DMS53 treated with DMSO at 0.1 percent for 48 hours (cell line): ENCODE measurements at regions not wholly inside any gene's neighbourhood (a gene's known extent, or its start where the extent isn't known, plus 50 kb on each side); places are given as distances from the start of the nearest gene placed in this dataset.

Experiments used
- DNase-seq: peaks from one replicate; lab custom pipeline; 2025; ENCODE audit not compliant: unreplicated experiment; lab: John Stamatoyannopoulos, UW

DNA sequence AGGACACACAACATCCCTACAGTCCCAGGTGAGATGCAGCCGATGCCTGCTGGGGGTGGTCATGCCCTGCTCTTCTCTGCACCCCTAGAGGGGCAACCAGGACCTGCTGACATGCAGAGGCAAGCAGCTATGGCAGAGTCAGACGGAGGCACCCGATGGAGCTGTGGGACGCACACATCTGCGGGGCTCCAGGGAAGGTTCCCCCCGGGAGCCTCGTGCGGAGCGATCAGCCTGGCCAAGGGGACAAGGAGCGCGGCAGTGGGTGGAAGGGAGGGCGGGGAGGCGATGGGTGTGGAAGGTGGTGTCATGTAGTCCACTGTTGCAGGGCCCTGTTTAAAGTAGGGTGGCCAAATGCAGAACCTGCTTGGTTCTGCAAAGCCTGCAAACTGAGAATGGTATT is 143.0 kb upstream of the AJAP1 start:
- DNase-seq: no peak

DNA sequence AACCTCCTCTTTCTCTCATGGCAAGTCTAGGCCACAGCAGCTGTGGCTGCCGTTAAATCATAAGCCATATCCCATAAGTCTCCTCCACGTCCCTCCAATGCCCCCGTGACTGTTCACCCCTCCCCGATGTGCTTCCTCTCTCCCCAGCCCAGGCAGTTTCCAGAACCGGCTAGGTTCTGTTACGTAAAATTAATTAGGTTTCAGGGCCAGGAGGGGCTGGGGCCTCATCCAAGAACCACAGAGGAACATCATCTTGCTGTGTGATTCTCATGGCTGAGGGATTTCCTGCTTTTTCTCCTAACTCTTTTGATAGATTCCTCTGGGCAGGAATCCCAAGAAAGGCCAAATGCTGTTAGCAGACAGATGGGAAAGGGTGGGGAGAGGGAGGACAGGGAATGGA is 141.8 kb upstream of the AJAP1 start:
- DNase-seq: no peak

DNA sequence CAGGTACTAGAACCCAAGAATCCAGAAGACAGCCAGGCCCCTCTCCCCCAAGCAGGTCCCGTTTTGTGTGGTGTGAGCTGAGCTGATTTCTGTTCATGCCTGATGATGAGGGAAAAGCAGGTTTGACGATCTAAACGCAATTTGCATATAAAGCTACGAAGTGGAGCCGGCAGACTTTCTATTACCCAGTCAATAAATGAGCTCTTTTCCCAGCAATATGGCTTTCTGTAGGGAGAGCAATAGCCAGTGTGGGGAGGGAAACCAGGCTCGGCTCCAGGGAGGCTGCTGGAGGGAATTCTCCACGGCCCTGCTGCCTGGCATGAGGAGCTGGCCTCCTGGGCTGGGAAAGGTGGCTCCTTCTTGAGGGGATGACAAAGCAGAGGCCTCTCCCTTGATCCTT is 140.7 kb upstream of the AJAP1 start:
- DNase-seq: no peak

DNA sequence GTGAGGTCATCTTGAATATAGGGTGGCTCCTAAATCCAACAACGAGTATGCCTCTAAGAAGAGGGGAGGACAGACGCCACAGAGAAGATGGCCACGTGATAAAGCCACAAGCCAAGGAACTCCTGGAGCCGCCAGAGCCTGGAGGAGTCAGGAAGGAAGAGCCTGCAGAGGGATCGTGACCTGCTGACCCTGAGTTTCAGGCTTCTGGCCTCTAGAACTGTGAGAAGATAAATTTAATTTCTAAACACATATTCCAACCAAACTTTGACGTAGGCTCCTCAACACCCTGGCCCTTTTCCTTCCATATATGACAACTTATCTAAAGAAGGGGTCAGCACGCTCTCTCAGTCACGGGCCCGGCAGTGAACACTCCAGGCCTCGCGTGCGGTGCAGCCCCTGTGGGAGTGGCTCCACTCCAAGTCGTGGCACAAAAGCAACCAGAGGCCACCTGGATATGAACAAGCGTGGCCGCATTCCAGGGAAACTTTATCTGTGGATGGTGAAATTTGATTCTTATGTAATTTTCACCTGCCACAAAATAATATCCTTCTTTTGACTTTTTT is 138.6 kb upstream of the AJAP1 start:
- no peak for DNase-seq

DNA sequence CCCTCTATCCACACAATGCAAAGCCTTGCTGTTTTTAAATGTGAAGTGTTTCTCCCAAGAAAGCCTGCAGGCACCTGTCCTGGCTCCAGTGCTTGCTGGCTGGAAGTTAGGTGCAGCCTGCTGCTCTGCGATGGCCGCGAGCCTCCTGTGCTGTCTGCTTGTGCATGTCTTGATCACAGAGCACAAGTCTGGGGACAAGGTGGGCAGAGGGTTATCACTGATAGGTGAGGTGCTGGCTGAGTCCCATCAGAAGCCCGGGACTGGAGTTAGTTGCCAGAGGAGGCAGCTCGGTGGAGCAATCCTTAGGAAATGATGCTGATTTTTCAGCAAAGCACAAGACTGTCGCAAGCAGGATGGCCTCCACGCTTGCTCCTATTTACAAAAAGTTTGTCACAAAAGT is 137.8 kb upstream of the AJAP1 start:
- no peak for DNase-seq

DNA sequence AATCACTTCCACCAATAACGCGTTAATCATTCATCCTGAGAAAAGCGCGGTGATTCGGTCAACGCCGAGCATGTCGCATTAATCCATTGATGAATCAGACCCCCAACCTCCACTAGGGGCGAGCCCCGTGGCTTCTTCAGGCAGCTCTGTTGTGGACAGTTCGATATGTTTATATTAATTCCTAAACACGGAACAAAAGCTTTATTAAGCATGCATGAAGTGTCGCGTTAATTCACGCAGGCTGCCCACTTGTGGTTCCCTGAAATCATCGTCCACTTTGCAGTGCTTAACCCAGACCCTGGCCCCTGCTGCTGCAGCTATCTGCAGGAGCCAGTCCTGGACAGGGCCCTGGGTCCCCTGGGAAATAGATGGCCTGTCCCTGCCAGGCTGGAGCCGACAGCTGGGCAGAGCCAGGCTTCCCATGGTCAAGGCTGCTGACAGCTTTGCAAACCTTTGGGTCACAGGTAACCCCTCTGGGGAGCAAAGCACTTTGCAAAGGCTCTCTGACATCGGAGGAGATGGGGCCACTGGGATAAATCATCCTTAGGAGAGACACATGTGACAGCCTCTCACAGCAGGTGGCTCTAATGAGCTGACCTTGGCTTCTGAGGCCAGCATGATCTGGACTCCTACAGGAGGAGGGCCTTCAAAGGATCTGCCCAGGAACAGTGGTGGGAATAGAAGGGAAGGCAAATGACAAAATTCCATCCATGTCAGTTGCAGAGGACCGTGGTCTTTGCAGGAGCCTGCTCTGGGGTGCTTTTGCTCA is 137.0 kb upstream of the AJAP1 start:
- DNase-seq: no peak

DNA sequence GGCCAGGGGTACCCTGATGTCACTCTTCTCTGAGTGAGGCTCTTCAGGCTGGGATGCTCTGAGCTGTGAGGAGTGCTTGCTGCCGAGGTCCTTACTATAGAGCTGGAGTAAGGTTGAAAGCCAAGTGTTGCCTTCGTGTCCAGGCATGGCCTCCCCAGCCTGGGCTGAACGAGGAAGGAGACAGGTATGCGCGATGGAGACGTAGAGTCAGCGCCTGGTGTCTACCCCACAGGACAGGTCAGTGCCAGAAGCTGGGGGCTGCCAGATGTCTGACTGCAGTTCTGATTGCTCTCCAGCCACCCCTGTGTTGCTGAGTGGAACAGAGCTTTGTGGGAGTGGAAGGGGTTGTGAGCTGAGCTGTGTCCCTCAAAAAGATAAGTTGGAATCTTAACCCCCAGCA is 135.8 kb upstream of the AJAP1 start:
- DNase-seq: no peak

DNA sequence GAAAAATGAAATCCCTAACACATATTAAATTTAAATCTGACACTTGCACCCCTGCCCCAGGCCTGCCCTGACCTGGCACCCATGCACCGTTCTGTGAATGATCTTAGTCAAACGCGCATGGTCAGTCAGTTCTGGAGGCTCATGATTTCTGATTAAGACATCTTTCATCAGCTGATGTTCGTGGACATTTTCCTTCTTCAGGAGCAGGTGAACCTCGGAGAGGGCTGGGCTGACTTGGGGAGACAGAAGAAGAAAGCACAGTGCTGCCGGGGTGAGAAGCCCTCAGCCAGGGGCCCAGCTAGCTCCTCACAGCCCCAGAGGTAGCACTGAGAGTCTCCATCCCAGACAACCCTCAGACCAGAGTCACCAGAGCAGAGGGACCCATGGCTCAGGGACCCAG is 134.5 kb upstream of the AJAP1 start:
- DNase-seq: no peak

DNA sequence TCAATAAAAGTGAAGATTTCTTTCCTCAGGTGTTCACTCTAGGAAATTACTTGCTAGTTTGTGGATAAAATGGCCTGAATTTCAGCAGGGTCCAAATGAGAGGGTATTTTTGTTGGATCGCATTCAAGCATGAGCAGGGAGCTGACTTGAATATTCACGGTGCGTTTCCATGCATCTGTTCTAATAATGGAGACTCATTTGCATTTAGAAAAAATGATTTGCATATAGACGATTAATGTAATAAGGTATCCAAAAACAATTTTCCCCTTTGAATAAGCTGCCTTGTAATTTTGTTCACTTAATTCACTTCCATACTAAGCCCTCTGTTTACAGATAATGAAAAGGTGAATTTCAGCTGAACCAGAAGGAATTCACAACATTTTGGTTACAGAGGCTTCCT is 130.9 kb upstream of the AJAP1 start:
- no peak for DNase-seq

DNA sequence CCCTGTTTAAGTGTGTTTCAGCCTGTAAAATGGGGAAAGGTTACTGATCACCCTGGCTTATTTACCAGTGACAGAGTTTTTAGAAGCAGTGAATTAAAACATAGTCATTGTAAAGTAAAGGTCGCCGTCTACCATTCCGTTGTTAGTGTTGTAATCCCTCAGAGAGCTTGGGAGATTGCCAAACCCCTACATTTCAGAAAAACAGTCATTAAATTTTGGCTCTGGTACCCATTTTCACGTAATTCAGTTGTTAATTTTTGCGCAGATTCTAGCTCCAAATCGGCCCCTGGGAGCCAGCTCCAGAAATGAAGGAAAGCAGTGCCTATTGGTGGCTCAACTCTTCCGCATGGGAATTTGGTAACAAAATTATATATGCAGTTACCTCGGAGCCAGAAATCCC is 127.7 kb upstream of the AJAP1 start:
- DNase-seq: no peak

DNA sequence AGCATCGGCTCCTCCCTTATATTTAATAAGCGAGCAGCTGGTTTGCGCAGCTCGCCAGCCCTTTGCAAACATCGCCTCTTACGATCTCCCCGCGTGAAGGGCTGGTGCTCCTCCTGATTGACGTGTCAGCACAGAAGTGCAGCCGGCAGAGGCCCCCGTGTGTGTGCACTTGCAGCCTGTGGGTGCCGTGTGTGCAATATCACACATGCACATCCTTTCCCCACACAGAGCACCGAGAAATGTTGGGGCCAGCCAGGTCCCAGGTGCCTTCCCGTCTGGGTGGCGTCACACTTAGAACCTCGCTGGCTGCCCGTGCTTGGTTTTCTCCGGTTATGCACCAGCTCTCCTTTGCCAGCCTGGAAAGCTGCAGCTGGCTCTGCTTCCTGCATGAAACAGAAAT is 126.6 kb upstream of the AJAP1 start:
- DNase-seq: no peak

DNA sequence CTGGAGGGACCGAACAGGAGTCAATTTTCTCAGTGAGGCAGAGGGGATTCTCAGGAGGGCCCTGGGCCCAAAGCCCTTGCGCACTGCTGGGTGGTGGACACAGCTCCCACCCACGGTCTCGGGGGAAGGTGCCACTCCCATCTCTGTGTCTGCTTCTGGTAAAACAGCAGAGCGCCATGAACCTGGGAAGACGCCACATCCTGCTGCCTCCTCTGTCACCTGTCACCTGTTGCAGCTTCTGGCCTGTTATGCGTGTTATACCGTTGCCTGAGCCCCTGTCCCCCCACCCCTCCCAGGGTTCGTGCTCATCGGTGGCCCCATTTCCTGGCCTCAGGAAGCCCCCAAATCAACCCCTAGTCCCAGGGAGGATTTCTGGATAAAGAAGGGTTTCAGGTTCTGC is 125.8 kb upstream of the AJAP1 start:
- no peak for DNase-seq

DNA sequence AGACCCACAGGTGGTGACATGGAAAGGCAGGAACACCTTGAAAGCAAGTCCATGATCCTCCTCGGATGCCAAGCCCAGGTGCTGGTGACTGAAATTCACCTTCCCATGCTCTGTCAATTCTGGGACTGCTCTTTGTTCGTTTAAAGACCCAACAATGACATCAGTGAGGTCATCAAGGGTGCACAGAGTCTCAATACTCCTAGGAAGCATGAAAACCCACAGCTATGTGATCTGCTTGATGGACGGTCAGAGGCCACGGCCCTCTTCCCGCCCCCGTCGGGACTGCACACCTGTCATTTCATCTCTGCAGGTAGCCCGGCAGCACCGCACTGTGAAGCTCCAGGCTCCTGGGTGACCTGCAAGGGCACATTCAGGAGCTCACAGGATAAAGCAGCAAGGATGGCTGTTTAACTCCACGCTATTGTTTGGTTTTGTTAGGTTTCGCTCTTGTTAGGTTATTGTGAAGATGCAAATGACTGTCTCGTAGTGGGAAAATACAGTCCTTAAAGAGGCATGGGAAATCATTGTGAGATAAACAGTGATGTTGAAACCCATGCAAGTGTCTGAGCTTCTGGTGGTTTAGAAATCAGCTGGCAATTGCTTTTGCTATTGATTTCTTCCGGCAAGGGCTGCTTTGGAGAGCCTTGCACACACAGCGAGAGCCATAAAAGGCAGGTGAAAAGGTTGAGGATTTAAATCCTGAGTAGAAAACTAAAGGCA is 124.8 kb upstream of the AJAP1 start:
- no peak for DNase-seq

DNA sequence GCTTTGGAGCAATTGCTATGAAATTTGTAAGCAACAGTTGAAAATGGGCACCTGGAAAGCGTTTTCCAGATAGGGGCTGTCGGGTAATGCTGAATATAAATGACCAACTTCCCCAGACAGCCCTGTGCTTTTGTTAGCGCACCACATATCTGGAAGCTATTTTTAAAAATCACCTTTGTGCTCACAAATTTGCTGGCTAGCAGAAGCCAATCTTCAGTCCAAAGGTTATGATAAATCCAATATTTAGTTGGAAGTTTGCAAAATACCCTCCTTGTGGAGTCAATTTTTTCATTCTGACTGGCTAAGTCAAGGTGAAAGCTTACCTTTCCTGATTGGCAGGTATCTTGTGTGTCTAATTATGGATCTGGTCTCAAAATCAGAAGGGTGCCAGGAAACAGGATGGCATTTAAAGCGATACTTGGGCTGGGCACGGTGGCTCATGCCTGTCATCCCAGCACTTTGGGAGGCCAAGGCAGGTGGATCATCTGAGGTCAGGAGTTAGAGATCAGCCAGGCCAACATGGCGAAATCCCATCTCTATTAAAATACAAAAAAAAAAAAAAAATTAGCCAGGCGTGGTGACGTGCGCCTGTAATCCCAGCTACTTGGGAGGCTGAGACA is 124.1 kb upstream of the AJAP1 start:
- DNase-seq: no peak

DNA sequence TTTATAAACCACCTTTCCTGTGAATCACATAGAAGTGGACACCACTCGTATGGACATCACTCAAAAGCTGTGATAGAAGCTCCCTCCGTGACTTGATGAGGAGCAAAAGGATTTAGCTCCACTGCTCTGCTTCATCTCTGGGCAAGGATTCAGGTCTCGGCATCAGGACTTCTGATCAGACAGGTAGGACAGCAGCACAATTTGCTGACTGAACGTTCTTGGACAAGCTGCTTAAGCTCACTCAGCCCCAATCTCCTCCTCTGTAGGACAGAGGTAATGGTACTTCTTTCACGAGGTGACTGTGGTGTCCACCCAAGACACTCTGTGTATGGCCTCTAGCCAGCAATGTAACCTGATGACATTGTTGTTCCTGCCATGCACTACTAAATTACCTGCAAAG is 122.6 kb upstream of the AJAP1 start:
- DNase-seq: no peak

DNA sequence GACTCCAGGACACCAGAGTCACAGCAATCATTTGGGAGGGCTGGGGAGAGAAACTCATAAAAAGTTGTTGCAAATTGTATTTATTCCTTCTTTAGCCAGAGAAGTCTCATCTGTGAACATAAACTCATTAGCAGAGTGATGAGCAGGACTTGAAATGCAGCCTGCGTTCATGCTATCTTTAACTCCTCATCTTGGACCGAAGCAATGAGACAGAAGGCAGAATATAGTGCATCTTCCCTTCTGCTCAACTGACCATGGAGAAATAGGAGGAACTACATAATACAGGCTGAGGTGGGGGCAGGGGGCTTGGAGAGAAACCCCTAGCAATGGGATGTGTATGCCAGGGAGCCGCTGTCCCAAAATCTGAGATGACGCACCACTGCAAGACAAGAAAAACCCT is 121.8 kb upstream of the AJAP1 start:
- no peak for DNase-seq

DNA sequence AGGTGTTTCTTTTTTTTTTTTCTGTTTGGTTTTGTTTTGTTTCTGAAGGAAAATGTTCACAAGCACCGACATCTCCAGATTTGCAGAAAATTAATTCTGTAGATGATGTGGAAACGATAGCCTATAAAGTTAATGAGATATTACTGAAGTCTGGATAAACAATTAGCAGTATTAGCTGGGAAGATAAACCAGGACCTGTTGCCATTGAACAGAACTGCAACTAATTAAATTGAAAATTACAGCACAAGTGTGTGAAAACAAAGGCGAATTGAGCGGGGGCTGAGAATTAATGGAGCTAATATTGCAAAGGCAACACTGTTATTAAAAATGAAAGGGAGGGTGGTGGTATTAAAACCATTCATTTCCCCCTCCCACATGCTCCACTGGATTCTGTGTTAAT is 107.5 kb upstream of the AJAP1 start:
- no peak for DNase-seq

DNA sequence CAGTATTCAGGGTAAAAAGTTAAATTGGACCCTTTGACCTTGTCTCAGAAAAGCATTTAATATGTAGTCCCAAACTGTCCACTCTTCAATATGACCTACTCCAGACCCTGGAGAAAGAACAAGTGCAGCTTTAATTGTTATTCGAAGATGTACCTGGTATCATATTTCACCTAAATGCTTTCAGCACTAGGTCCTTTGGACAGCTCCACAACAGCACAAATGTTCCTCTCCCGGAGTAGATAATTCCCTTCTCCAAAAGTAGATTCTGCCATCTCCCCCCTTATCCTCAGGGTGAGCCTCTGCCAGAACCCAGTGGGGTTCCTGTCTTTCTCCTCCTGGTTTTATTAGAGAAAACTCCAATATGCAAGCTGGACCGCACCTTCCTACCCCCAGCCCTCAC is 104.5 kb upstream of the AJAP1 start:
- DNase-seq: no peak

DNA sequence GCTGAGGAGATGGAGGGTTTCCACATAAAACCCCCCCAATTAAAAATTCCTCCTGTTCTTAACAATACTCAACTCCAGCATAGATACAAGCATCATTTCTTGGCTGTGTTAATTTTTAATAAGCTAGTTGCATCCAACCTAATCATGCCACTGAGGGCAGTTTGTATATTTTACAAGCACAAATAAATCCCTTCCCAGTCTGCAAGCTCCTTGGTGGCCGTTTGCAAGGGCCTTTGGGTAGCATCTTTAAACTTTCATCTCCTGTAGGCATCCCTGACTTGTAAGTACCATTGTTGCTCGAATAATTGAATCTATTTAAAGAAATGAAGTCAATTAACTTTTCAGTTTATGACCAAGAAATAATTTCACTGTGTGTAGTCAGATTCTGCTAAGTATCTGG is 103.5 kb upstream of the AJAP1 start:
- DNase-seq: no peak

DNA sequence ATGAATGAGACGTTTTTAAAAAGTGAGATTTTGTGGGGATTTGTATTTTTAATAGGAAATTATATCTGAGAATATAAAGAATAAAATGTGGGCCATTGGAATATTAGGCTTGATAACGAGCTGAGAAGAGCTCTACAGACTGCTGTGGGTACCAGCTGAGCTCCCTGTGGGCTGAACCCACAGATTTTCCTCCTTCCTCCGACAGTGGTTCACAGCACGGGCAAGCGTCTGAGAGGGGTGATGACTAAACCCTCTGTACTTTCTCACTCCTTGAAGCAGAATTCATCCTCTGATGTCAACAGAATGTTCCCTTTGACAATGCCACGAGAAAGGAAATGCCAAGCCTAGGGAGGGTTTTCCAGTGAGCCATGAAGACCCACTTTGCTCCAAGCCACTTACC is 102.7 kb upstream of the AJAP1 start:
- DNase-seq: no peak

DNA sequence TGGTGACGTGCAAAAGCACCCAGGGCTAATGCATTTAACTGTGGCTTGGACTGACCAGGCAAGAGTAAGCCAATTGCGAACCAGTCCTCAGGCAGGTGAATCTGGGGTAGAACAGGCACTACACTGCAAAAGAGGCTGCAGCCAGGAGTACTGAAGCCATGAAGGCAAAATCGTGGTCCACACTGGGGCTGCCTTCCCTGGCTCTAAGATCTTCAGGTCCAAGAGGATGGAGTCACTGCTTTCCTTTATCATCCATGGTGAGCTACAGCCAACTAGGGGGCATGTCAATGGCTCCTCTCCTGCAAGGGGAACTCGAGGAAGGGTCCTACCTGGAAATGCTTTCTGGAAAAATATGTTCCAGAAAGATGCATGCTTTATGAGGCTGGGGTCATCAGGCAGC is 100.6 kb upstream of the AJAP1 start:
- DNase-seq: no peak

DNA sequence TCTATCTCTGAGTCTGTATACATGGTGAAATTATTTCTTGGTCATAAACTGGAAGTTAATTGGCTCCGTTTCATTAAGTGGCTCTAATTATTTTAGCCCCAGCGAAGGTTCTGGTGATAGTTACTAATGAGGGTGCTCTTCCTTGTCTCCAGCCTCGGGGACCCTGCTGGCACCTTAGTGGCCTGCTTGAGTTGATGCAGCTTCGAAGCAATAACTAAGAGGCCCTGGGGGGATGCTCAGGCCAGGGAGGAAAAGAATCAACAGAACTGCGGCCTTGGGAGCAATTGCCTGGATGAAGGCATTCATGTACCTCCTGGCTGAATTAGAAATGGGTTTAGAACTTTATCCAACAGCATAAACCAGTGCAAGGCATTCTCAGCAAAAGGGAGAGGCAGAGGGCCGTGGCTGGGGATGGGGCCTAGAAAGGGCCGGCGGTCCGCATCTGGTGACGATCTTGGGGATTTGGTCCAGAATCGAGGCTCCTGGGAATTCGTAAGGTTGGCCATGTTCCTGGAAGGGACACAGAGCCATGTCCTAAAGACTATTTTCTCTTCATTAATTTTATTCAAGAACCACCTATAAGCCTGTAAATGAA is 100.0 kb upstream of the AJAP1 start:
- no peak for DNase-seq
